GM21723 (cell line): ENCODE measurements at regions not wholly inside any gene's neighbourhood (a gene's known extent, or its start where the extent isn't known, plus 50 kb on each side); places are given as distances from the start of the nearest gene placed in this dataset.

Experiments used
- ATAC-seq: cut with Tn5 transposase; IDR thresholded peaks from one replicate; pipeline ENCODE4 v1.9.1; 2021; ENCODE audit warnings: mild to moderate bottlenecking, moderate library complexity; ENCODE audit not compliant: unreplicated experiment

- ATAC-seq = no peak
Observed at GRCh38 chr4:148828291-148828690, 386.1 kb upstream of the NR3C2 start.

GRCh38 chr4:148827781-148828180 lies 385.6 kb upstream of the NR3C2 start:
- ATAC-seq = no peak

- no peak for ATAC-seq
Observed at GRCh38 chr4:148823419-148823769, 381.2 kb upstream of the NR3C2 start.

- no peak for ATAC-seq
Observed at GRCh38 chr4:148822572-148823418, 380.6 kb upstream of the NR3C2 start.

- ATAC-seq = no peak
Observed at GRCh38 chr4:148814030-148814429, 371.8 kb upstream of the NR3C2 start.

GRCh38 chr4:148813289-148813688 lies 371.1 kb upstream of the NR3C2 start:
- no peak for ATAC-seq

- ATAC-seq = no peak
Observed at GRCh38 chr4:148812101-148812500, 369.9 kb upstream of the NR3C2 start.

GRCh38 chr4:148810461-148810860 lies 368.2 kb upstream of the NR3C2 start:
- ATAC-seq = no peak

GRCh38 chr4:148808416-148808815 lies 366.2 kb upstream of the NR3C2 start:
- ATAC-seq = no peak

GRCh38 chr4:148800940-148801339 lies 358.7 kb upstream of the NR3C2 start:
- no peak for ATAC-seq

- no peak for ATAC-seq
Observed at GRCh38 chr4:148800336-148800885, 358.2 kb upstream of the NR3C2 start.

GRCh38 chr4:148795156-148795864 lies 353.1 kb upstream of the NR3C2 start:
- ATAC-seq = no peak

- no peak for ATAC-seq
Observed at GRCh38 chr4:148793221-148793620, 351.0 kb upstream of the NR3C2 start.

GRCh38 chr4:148790691-148791090 lies 348.5 kb upstream of the NR3C2 start:
- no peak for ATAC-seq

GRCh38 chr4:148790246-148790645 lies 348.0 kb upstream of the NR3C2 start:
- no peak for ATAC-seq

- no peak for ATAC-seq
Observed at GRCh38 chr4:148787831-148788477, 345.7 kb upstream of the NR3C2 start.

- ATAC-seq = no peak
Observed at GRCh38 chr4:148787285-148787684, 345.1 kb upstream of the NR3C2 start.

GRCh38 chr4:148786699-148787098 lies 344.5 kb upstream of the NR3C2 start:
- ATAC-seq = no peak

- no peak for ATAC-seq
Observed at GRCh38 chr4:148782284-148782683, 340.1 kb upstream of the NR3C2 start.

- ATAC-seq = no peak
Observed at GRCh38 chr4:148780426-148781005, 338.3 kb upstream of the NR3C2 start.

GRCh38 chr4:148779771-148780170 lies 337.6 kb upstream of the NR3C2 start:
- ATAC-seq = no peak
